CD1c-positive myeloid dendritic cell (primary cell): ENCODE measurements at regions not wholly inside any gene's neighbourhood (a gene's known extent, or its start where the extent isn't known, plus 50 kb on each side); places are given as distances from the start of the nearest gene placed in this dataset.

ENCODE experiments used
- DNase-seq: peaks from one replicate; pipeline ENCODE4 v3.0.0-alpha.2; 2016; ENCODE audit errors: extremely low spot score

GRCh38 chr10:4588824-4589223 is 237.2 kb upstream of the AKR1E2 start:
- DNase-seq, result no peak

DNA sequence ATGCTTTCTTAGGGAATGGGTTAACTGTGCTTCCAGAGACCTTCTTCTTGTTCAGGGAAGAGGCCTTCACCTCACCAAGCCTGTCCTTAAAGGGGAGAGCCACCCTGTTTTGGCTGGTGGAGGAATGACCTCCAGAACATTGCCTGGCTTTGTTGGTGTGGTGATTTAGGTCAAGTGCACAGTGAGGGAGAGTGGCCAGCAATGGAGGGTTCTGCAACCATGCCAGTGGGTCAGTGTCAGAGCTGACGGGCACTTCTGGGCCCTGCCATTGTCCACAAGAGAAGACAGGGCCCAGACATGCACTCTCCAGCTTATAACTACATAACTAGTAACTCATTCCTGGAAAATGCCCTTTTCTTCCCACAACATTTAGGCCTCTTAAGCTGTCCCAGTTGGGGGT is 238.5 kb upstream of the AKR1E2 start:
- no peak for DNase-seq

DNA sequence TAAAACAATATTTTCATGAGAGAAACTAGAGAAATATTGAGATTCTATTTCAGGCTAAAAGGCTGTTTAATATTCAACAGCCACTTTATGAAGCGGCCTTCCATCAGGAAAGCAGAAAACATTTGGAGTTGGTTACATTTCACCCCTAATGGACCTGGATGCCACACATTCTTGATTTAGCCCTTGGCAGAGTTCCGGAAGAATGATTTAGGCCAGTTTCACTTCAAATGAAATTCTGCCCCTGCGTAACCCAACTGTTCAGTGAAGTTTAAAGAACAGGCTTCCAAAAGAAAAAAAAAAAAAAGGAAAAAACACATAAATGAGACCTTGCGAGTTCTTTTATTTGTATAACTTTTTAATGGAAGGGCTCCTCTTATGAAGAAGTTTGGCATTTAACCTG is 239.2 kb upstream of the AKR1E2 start:
- no peak for DNase-seq

GRCh38 chr10:4581929-4582328 is 244.1 kb upstream of the AKR1E2 start:
- DNase-seq, result no peak

- DNase-seq, result no peak
Measured at GRCh38 chr10:4579844-4580243, 246.2 kb upstream of the AKR1E2 start.

DNA sequence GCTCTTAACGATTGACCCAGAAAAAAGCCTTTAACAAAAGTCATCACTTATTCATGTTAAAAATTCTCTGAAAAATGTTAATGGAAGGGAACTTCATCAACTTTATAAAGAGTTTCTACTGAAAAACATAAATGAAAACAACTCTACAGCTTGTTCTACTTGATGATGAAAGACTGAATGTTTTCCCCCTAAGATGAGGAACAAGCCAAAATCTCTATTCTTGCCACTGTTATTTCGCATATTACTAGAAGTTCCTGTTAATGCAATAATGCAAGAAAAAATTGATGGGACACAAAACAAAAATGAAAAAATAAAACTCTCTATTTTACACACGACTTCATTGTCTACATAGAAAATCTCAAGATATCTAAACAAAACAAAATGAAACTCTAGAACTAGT is 249.8 kb upstream of the AKR1E2 start:
- peak; percentile 6 for DNase-seq

GRCh38 chr10:4569151-4569550 is 256.9 kb upstream of the AKR1E2 start:
- DNase-seq, result peak; percentile 49

GRCh38 chr10:4568731-4569130 is 257.3 kb upstream of the AKR1E2 start:
- DNase-seq, result no peak

DNA sequence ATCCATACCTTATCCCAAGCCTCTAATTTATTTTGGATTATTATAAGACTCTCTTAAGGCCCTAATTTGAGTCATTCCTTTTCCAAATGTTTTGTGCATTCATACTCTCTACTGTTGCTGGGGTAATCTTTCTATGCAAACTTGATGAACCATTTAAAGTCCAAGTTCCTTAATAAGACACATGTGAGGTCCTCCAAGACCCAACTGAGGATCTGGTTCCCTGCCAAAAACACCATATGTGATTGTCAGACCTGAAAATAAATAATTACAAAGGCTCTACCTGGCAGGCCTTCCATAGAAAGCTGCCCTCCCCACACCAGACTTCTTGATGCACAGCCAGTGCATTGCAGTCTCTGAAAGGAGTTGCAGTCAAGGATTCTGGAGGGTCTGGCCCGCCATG is 257.9 kb upstream of the AKR1E2 start:
- DNase-seq, result no peak

GRCh38 chr10:4567637-4568036 is 258.4 kb upstream of the AKR1E2 start:
- no peak for DNase-seq

GRCh38 chr10:4566011-4566410 is 260.0 kb upstream of the AKR1E2 start:
- DNase-seq, result no peak

DNA sequence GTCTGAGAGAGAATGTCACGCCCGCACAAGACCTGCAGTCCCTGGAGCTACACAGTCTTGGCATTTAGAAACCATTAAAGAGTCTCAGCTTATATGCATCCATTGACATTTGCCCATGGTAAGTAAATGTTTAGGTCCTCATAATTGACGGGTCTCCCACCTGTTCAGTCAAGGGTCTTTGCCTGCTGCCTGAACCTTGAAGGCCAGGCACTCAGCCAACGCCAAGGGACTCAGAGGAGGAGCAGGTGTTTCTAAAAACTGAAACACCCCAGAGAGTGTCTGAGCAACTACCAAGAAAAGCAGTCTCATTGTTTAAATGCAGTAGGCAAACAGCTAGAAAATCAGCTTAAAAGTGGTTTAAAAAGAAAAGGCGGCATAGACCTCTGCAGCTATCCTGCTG is 264.7 kb upstream of the AKR1E2 start:
- no peak for DNase-seq

- no peak for DNase-seq
Measured at GRCh38 chr10:4557469-4557868, 268.5 kb upstream of the AKR1E2 start.

- no peak for DNase-seq
Measured at GRCh38 chr10:4556527-4556926, 269.5 kb upstream of the AKR1E2 start.

DNA sequence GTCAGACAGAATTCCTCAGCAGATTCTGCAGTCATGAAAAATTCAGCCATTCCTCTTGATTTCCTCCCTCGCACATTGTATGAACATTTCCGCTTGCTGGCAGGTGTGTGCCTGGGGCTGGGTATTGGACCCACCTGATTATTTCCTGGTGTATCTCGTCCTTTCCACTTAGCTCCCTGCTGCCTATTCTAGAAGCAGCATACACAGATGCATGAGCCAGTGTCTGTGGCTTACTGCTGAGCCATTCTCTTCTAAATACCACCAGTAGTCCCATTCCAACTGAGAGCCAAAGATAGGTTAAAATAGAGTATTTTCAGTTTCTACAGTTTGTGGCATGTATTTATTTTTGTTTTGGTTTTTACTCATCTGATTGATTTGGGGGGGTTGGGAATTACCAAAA is 270.1 kb upstream of the AKR1E2 start:
- no peak for DNase-seq

DNA sequence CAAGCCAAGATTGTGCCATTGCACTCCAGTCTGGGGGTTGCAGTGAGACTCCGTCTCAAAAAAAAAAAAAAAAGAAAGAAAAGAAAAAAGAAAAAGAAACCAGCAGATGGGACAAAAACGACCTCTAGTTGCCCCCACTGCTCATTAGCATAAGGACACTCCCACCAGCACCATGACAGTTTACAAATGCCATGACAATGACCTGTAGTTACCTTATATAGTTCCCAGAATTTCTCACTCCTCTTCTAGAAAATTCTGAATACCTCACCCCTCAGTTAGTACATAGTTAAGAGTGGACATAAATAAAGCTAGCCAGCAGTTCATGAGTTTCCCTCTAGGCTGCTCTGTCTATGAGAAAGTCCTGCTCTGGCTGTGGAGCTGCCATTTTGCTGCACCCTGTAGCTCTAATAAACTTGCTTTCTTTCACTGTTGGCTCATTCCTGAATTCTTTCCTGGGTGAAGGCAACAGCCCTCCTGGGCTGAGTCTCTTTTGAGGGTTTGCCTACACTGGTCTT is 276.8 kb upstream of the AKR1E2 start:
- DNase-seq, result peak; percentile 16

GRCh38 chr10:4546931-4547330 is 279.1 kb upstream of the AKR1E2 start:
- no peak for DNase-seq

DNA sequence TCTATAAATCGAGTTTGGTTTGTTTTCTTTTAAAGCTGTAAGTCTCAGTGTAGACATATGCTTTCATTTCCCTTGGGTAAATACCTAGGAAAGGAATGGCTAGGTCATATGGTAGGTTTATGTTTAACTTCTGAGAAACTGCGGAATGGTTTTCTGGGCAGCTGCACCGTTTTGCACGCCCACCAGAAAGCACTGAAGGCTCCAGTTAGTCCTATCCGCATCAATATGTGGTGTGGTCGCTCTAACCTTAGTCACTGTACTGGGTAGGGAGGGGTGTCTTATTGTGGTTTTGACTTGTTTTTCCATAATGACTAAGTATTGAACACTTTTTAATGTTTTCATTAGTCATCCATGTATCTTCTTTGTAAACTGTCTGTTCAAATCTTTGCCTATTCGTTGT is 279.5 kb upstream of the AKR1E2 start:
- no peak for DNase-seq

GRCh38 chr10:4545062-4545461 is 280.9 kb upstream of the AKR1E2 start:
- peak; percentile 46 for DNase-seq

- DNase-seq, result no peak
Measured at GRCh38 chr10:4543938-4544533, 282.0 kb upstream of the AKR1E2 start.

GRCh38 chr10:4541292-4541691 is 284.7 kb upstream of the AKR1E2 start:
- no peak for DNase-seq

GRCh38 chr10:4538016-4538415 is 288.0 kb upstream of the AKR1E2 start:
- DNase-seq, result no peak

DNA sequence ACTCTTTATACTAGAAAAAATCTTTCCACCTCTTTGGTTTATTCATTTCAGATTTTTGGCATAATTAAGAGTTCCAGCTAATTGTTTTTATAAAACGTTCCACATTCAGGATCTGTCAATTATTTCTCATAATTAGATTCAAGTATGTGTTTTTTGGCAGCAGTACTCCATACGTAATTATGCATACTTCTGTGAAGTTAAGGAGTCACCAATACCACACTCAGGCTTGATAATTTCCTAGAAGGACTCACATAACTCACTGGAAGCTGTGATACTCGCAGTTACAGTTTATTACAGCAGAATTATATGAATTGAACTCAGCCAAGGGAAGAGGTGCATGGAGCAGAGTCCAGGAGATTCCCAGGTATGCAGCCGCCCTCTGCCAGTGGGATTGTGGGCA is 290.5 kb upstream of the AKR1E2 start:
- DNase-seq, result no peak

- no peak for DNase-seq
Measured at GRCh38 chr10:4533621-4534020, 292.4 kb upstream of the AKR1E2 start.
